ENCODE measurements at regions not wholly inside any gene's neighbourhood (a gene's known extent, or its start where the extent isn't known, plus 50 kb on each side); places are given as distances from the start of the nearest gene placed in this dataset.
"Not testable (repeated sequence)": the region's sequence is repeated elsewhere in the genome, so short reads cannot be mapped to it uniquely, and the experiment has no call there.

DNA sequence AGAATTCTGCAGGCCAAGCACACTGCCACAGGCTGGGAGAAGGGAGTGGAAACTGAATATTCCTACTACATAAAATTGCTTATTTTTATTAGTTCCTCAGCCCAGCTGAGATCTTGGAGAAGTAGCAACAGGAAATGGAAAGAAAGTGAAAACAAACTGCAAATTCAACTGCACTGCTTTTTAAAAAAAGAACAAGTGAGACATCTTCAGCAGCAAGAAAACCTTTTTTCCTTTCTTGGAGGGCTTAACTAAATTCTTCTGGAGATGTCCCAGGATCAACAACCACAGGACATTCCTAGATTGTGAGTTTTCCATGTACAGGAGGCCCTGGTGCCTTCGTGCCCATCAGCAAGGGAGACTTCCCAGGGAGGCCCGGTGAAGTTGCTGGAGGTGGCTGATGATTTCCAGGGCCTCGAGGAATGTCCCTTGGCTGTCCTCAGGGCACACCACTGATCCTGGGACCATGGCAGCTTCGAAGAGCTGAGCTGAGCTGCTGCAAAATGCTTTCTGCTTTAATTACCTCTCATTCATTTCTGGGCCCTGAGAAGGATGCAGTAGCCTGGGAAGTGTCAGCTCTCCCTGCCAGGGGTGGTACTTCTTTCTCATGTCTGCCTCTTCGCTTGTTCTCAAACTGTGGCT is 275.5 kb upstream of the FRG2C start:
- DNase-seq (ENCODE audit: low read depth) = peak; percentile 1

DNA sequence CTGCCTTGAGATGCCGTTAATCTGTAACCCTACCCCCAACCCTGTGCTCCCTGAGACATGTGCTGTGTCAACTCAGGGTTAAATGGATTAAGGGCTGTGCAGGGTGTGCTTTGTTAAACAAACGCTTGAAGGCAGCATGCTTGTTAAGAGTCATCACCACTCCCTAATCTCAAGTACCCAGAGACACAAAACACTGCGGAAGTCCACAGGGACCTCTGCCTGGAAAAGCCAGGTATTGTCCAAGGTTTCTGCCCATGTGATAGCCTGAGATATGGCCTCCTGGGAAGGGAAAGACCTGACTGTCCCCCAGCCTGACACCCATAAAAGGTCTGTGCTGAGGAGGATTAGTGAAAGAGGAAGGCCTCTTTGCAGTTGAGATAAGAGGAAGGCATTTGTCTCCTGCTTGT is 270.8 kb upstream of the FRG2C start:
- DNase-seq (ENCODE audit: low read depth) = not testable (repeated sequence)

GRCh38 chr3:75394102-75394501 is 270.0 kb upstream of the FRG2C start:
- not testable (repeated sequence) for DNase-seq (ENCODE audit: low read depth)

GRCh38 chr3:75394562-75395360 is 269.4 kb upstream of the FRG2C start:
- DNase-seq (ENCODE audit: low read depth) = not testable (repeated sequence)

DNA sequence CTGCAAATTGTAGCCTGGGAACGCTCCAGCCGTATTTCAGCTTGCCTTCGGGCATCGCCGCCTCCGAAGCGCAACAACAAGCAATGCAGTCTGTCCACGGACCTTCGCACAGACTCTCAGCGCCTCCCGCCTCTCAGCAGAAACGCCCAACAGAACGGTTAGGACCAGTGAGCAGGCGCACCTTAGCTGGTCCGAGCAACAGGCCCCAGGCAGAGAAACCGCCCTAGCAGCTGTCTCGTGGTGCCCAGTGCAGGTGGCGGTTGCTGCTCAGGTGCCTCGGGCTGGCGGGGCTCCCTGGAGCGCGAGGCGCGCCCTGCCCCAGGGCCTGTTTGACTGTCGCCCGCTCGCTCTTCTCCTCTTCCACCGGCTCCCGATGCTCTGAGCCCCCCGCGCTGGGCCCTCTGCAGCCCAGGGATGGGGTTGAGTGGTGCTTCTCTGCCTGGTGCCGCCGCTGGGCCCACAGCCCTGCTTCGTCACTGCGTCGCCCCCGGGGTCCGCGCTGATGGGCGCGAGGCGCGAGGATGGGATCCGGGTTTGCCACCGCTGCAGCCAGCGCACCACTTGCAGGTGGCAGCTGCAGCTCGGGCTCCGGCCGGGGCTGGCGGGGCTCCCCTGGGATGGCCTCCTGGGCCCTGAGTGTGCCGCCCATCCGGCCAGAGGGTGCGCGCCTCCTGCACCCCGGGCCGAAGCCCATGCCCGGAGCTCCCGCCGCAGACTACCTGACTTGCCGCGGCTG is 268.4 kb upstream of the FRG2C start:
- no peak for DNase-seq (ENCODE audit: low read depth)

GRCh38 chr3:75396316-75396802 is 267.8 kb upstream of the FRG2C start:
- DNase-seq (ENCODE audit: low read depth) = no peak

GRCh38 chr3:75397486-75397885 is 266.6 kb upstream of the FRG2C start:
- DNase-seq (ENCODE audit: low read depth) = not testable (repeated sequence)

DNA sequence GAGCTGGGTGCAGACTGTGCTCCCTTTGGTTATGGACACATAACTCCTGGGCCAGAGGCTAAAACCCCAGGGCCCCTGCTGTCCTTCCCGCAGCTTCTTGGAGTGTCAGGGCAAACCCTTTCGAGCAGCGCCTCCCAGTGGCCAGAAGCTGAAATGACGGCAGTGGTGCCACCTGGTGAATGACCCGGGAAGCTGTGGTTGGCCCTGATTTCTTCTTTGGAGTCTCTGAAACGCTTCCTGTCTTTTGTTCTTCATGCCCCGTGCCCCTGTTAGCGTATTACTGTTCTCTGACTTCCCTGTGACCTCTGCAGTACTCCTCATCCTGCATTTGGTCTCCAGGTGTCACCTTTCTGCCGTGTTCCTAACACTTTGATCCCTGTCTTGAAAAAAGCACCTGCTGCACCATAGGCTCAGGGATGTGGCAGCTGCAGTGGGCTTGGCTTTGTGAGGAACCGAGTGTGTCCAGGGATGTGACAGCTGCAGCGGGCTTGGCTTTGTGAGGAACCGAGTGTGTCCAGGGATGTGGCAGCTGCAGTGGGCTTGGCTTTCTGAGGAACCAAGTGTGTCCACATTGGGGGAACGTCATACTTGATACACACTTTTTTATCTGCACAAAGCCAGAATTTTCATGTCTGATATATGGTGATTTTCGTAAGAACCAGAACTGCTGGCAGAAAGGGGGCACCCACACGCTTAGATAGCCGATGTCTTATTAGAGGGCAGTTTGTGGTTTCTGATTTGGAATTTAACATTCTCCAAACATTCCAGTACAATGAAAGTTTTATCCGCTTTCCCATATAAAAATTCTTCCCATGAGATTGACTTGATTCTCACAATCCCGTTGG is 241.8 kb upstream of the FRG2C start:
- peak; percentile 48 for DNase-seq (ENCODE audit: low read depth)

DNA sequence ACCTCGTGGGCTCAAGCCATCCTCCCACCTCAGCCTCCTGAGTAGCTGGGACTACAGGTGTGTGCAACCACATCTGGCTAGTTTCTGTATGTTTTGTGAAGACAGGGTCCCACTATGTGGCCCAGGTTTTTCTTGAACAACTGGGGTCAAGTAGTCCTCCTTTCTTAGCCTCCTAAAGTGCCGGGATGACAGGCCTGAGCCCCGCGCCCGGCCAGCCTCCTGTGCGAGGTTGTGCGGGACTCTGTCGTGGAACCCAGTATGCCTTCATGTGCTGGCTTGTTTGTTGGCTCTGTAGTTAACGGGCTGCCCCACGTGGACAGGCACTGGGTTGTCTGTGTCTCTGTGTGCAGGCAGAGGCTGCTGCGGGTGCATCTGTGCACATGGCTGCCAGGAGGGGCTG is 238.7 kb upstream of the FRG2C start:
- not testable (repeated sequence) for DNase-seq (ENCODE audit: low read depth)

DNA sequence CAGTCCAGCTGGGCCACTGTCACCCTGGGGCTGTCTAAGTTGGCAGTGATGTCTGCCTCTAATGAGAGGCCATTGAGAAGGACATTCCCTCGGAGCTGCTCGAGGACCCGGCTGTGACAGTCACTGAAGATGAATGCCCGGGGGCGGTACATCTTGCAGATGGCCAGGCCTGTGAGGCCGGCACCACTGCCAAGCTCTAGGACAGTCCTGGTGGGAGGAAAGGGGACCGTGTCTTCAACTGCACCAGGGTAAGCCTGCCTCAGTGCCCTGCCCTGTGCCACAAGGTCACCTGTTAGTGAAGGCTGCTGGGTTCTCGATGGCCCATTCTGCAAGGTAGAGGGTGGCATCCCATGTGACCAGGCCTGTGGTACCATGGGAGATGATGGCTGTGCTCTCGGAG is 236.6 kb upstream of the FRG2C start:
- DNase-seq (ENCODE audit: low read depth) = not testable (repeated sequence)

GRCh38 chr3:75427906-75428305 is 236.2 kb upstream of the FRG2C start:
- peak; percentile 11 for DNase-seq (ENCODE audit: low read depth)

DNA sequence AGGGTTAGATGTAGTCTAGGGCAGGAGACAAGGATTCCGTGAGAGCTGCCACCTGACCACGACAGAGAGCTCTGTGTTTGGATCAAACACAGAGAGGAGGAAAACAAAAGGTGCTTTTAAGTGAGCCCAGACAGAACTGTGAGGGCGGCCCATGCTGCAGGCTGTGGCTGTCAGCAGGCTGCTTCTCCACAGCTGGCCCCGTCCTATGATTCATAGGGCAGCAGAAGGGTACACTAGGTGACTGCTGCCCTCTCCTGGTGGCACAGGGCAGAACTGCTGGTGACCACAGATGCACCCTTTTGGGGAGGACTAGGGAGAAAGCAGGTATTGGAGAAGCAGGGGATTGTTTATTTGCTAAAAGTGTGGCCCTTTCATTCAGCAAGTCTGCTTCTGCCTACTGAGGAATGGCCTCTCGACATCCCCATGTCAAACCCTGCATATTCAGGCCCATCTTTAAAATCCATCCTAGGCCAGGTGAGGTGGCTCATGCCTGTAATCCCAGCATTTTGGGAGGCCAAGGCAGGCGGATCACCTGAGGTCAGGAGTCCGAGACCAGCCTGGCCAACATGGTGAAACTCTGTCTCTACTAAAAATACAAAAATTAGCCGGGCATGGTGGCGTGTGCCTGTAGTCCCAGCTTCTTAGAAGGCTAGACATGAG is 234.4 kb upstream of the FRG2C start:
- peak; percentile 71 for DNase-seq (ENCODE audit: low read depth)

DNA sequence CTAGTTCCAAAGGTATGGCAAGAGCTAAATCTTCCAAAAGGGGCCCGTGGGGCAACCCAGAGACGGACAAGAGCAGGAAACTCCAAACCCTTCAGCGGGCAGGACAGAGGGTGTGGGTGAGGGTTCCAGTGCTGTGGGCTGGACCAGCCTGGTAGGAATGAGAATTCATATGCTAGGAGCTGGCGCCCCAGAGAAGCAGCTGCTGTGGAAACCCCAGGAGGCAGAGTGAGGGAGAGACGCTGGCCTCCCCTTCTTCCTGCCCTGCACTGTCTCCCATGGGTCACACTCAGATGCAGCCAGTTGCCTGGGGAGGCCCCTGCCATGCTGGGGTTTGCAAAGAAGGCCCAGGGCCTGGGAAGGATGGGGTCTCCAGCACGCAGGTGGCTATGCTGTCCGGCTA is 233.7 kb upstream of the FRG2C start:
- not testable (repeated sequence) for DNase-seq (ENCODE audit: low read depth)

- DNase-seq (ENCODE audit: low read depth) = not testable (repeated sequence)
These were observed 233.0 kb upstream of the FRG2C start for GRCh38 chr3:75431120-75431519.

GRCh38 chr3:75432466-75432865 is 231.7 kb upstream of the FRG2C start:
- DNase-seq (ENCODE audit: low read depth) = not testable (repeated sequence)

DNA sequence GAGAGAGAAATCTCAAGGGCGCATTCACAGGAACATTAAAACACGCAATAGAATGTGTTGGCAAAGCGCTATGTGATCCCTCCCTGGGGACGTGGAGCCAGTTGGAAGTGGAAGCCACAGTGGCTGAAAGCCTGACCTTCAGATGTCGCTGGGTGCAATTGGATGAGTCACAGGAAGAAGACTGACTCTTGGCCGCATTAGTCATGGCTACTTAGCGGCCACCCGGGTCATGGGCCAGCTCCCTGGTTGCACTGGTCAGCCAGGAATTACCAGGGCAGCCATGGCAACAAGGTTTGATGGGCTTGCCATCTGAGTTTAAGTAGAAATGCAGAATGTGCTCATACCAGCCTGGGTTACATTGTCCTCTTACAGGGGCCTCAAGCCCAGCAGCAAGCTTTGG is 231.2 kb upstream of the FRG2C start:
- DNase-seq (ENCODE audit: low read depth) = peak; percentile 87

DNA sequence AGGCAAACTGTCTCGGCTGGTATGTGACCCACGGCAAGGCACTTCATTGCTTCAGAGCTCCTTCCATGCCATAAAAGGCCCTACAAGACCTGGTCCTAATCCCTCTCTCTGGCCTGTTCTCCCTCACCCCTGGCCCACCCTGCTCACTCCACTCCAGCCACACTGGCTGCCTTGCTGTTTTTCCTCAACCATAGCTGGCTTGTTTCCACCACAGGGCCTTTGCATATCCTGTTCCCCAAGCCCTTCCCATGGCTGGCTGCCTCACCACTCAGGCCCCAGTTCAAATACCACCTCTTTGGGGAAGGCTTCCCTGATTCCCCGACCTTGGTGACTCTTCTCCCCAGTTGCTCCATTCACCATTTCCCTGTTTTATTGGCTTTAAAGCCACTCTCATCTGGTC is 230.8 kb upstream of the FRG2C start:
- peak; percentile 14 for DNase-seq (ENCODE audit: low read depth)

DNA sequence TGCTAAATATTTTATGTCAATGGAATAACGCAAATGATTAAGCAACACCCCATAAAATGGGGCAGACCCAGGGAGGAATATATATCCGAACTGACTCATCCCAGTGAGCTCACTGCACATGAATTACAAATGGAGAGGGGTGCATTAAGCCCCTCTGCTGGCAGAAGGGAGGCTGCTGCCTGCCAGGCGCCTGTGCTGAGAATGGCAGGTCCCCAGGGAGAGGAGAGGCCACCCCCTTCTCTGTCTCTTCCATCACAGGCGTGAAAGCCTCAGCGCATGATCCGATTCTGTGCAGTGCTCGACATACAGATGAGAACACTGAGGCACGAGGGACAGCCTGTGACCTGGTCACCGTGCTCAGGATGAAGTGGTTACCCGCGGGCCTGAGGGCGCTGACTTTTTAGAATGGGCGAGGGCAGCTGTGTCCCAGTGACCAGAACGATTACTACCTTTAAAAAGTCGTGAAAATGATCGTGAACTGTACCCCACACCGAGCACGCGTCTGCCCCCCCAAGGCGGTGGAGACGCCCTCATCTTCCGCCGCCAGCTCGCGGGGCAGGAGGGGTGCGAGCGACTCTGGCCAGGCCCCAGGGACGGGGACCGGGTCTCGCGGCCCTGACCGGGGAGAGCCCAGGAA is 229.7 kb upstream of the FRG2C start:
- DNase-seq (ENCODE audit: low read depth) = peak; percentile 71

GRCh38 chr3:75434913-75435793 is 229.0 kb upstream of the FRG2C start:
- peak; percentile 97 for DNase-seq (ENCODE audit: low read depth)

All from HT1080 (cell line).